Activated CD4-positive, CD25-positive, alpha-beta regulatory T cell treated with anti-CD3 and anti-CD28 coated beads, Interleukin-2, amount 50 U/mL, for 24 hours (primary cell): ENCODE measurements at regions not wholly inside any gene's neighbourhood (a gene's known extent, or its start where the extent isn't known, plus 50 kb on each side); places are given as distances from the start of the nearest gene placed in this dataset.
A peak's percentile ranks its signal among the peaks of the same experiment; 100 is the strongest.

Source experiments
- ATAC-seq, 2 donors: fragments of 150-1000 bp; cut with Tn5 transposase; one replicate each; pipeline ENCODE4 v1.10.0; 2021; ENCODE audit warnings: mild to moderate bottlenecking in 1 of 2, moderate library complexity in 1 of 2

GRCh38 chr2:207459990-207460757, 69.6 kb upstream of the CREB1 start:
- no peak for ATAC-seq

- no peak for ATAC-seq
Measured at GRCh38 chr2:207463433-207463832, 66.3 kb upstream of the CREB1 start.

- no peak for ATAC-seq
Measured at GRCh38 chr2:207464007-207464406, 65.8 kb upstream of the CREB1 start.

GRCh38 chr2:207465894-207466293, 63.9 kb upstream of the CREB1 start:
- ATAC-seq, result no peak

GRCh38 chr2:207467716-207468347, 61.9 kb upstream of the CREB1 start:
- ATAC-seq, result peak; percentile 64 to 68

- no peak for ATAC-seq
Measured at GRCh38 chr2:207468488-207468887, 61.3 kb upstream of the CREB1 start.

- ATAC-seq, result no peak
Measured at GRCh38 chr2:207469451-207469850, 60.3 kb upstream of the CREB1 start.

- ATAC-seq, result no peak
Measured at GRCh38 chr2:207469943-207470729, 59.6 kb upstream of the CREB1 start.

- no peak for ATAC-seq
Measured at GRCh38 chr2:207471261-207471660, 58.5 kb upstream of the CREB1 start.

GRCh38 chr2:207472343-207473048, 57.3 kb upstream of the CREB1 start:
- no peak for ATAC-seq

GRCh38 chr2:207473049-207473930, 56.5 kb upstream of the CREB1 start:
- ATAC-seq, result peak in 1 of 2 donors; percentile 58

- no peak for ATAC-seq
Measured at GRCh38 chr2:207473931-207474235, 55.9 kb upstream of the CREB1 start.

- ATAC-seq, result no peak
Measured at GRCh38 chr2:207474863-207475485, 54.8 kb upstream of the CREB1 start.

GRCh38 chr2:207475546-207475945, 54.2 kb upstream of the CREB1 start:
- ATAC-seq, result no peak

- no peak for ATAC-seq
Measured at GRCh38 chr2:207477896-207478295, 51.9 kb upstream of the CREB1 start.

GRCh38 chr2:207478572-207478971, 51.2 kb upstream of the CREB1 start:
- ATAC-seq, result no peak

GRCh38 chr2:207479198-207479785, 50.5 kb upstream of the CREB1 start:
- ATAC-seq, result no peak
